H9 (cell line): ENCODE measurements at regions not wholly inside any gene's neighbourhood (a gene's known extent, or its start where the extent isn't known, plus 50 kb on each side); places are given as distances from the start of the nearest gene placed in this dataset.

Source experiments
- DNase-seq: peaks from one replicate; pipeline ENCODE4 v3.0.0-alpha.2; 2017
- H2AFZ ChIP-seq: one replicate; pipeline ENCODE4 v1.6.1; 2013; ENCODE audit warnings: mild to moderate bottlenecking, low read length, control low read depth, moderate library complexity
- H2AK5ac ChIP-seq: 2 replicates; pipeline ENCODE4 v1.6.1; 2013; ENCODE audit warnings: low read length, control low read depth, mixed read lengths; ENCODE audit not compliant: insufficient read length
- H2BK120ac ChIP-seq: one replicate; pipeline ENCODE4 v1.6.1; 2013; ENCODE audit warnings: low read depth, mild to moderate bottlenecking, low read length, control low read depth, inconsistent platforms; ENCODE audit not compliant: poor library complexity, severe bottlenecking
- H2BK12ac ChIP-seq: 2 replicates; pipeline ENCODE4 v1.6.1; 2013; ENCODE audit warnings: low read length, control low read depth, mixed read lengths, low read depth; ENCODE audit not compliant: insufficient read length
- H2BK15ac ChIP-seq: 2 replicates; pipeline ENCODE4 v1.6.1; 2013; ENCODE audit warnings: low read depth, low read length, control low read depth
- H2BK20ac ChIP-seq: one replicate; pipeline ENCODE4 v1.6.1; 2013; ENCODE audit warnings: low read depth, mild to moderate bottlenecking, low read length, control low read depth, inconsistent platforms; ENCODE audit not compliant: poor library complexity, severe bottlenecking
- H2BK5ac ChIP-seq: 2 replicates; pipeline ENCODE4 v1.6.1; 2013; ENCODE audit warnings: low read length, control low read depth, mixed read lengths; ENCODE audit not compliant: insufficient read length
- H3K14ac ChIP-seq: 2 replicates; pipeline ENCODE4 v1.6.1; 2013; ENCODE audit warnings: low read length, control low read depth; ENCODE audit not compliant: insufficient read depth
- H3K18ac ChIP-seq: 2 replicates; pipeline ENCODE4 v1.6.1; 2013; ENCODE audit warnings: low read depth, mild to moderate bottlenecking, mixed read lengths, low read length, control low read depth; ENCODE audit not compliant: insufficient read length
- H3K23ac ChIP-seq: 2 replicates; pipeline ENCODE4 v1.6.1; 2013; ENCODE audit warnings: low read length, control low read depth, mixed read lengths, low read depth; ENCODE audit not compliant: insufficient read length
- H3K23me2 ChIP-seq: 2 replicates; pipeline ENCODE4 v1.6.1; 2013; ENCODE audit warnings: low read depth, mild to moderate bottlenecking, mixed read lengths, low read length, control low read depth; ENCODE audit not compliant: insufficient read length, poor library complexity, severe bottlenecking
- H3K27ac ChIP-seq: 2 replicates; pipeline ENCODE4 v1.5.1; 2013; ENCODE audit warnings: low read length, control low read depth, mixed read lengths, low read depth; ENCODE audit not compliant: insufficient read length
- H3K27me3 ChIP-seq: 2 replicates; pipeline ENCODE4 v1.6.1; 2013; ENCODE audit warnings: low read length, control low read depth, inconsistent platforms; ENCODE audit not compliant: insufficient read depth
- H3K4ac ChIP-seq: 2 replicates; pipeline ENCODE4 v1.6.1; 2013; ENCODE audit warnings: low read depth, mild to moderate bottlenecking, control low read depth, inconsistent platforms, low read length, moderate library complexity
- H3K4me1 ChIP-seq: 2 replicates; pipeline ENCODE4 v1.6.1; 2013; ENCODE audit warnings: low read length, control low read depth, inconsistent platforms; ENCODE audit not compliant: insufficient read depth
- H3K4me2 ChIP-seq: 2 replicates; pipeline ENCODE4 v1.6.1; 2013; ENCODE audit warnings: low read length, control low read depth, mixed read lengths; ENCODE audit not compliant: insufficient read length, insufficient read depth
- H3K56ac ChIP-seq: 2 replicates; pipeline ENCODE4 v1.6.1; 2013; ENCODE audit warnings: low read depth, mild to moderate bottlenecking, mixed read lengths, low read length, control low read depth; ENCODE audit not compliant: insufficient read length
- H3K79me1 ChIP-seq: 2 replicates; pipeline ENCODE4 v1.6.1; 2013; ENCODE audit warnings: low read depth, mild to moderate bottlenecking, moderate library complexity, low read length, control low read depth, inconsistent platforms; ENCODE audit not compliant: insufficient read depth, poor library complexity, severe bottlenecking
- H3K79me2 ChIP-seq: 2 replicates; pipeline ENCODE4 v1.6.1; 2013; ENCODE audit warnings: low read length, control low read depth, inconsistent platforms; ENCODE audit not compliant: insufficient read depth
- H3K9ac ChIP-seq: 2 replicates; pipeline ENCODE4 v1.6.1; 2013; ENCODE audit warnings: low read length, control low read depth, mixed read lengths; ENCODE audit not compliant: insufficient read length; ENCODE audit errors: extremely low read depth
- H3K9me3 ChIP-seq: one replicate; pipeline ENCODE4 v1.6.1; 2013; ENCODE audit warnings: low read depth, low read length, inconsistent platforms; ENCODE audit not compliant: control insufficient read depth
- H3T11ph ChIP-seq: one replicate; pipeline ENCODE4 v1.6.1; 2013; ENCODE audit warnings: mild to moderate bottlenecking, low read length, control low read depth, inconsistent platforms
- H4K20me1 ChIP-seq: one replicate; pipeline ENCODE4 v1.6.1; 2013; ENCODE audit not compliant: control insufficient read depth, insufficient read length, insufficient read depth
- H4K5ac ChIP-seq: 2 replicates; pipeline ENCODE4 v1.6.1; 2013; ENCODE audit warnings: low read depth, mild to moderate bottlenecking, mixed read lengths, low read length, control low read depth; ENCODE audit not compliant: insufficient read length
- H4K8ac ChIP-seq: replicated peaks from 2 replicates; pipeline ENCODE4 v1.6.1; 2013; ENCODE audit warnings: low read length, control low read depth, mixed read lengths, low read depth; ENCODE audit not compliant: insufficient read length
- H4K91ac ChIP-seq: 2 replicates; pipeline ENCODE4 v1.6.1; 2013; ENCODE audit warnings: low read depth, mild to moderate bottlenecking, moderate library complexity, mixed read lengths, low read length, control low read depth; ENCODE audit not compliant: insufficient read length
- H3K27ac Mint-ChIP-seq, 3 experiments: 2 replicates in 2 of 3; 3 replicates in 1 of 3; pipeline ENCODE4 v1.8.0; 2020 to 2021; ENCODE audit warnings: mixed read lengths in 3 of 3, mild to moderate bottlenecking in 1 of 3, moderate library complexity in 1 of 3
- H3K27me3 Mint-ChIP-seq: 2 replicates; pipeline ENCODE4 v1.8.0; 2021; ENCODE audit warnings: low read depth, mild to moderate bottlenecking, moderate library complexity, mixed read lengths
- H3K36me3 Mint-ChIP-seq, 3 experiments: 2 replicates in 2 of 3; 3 replicates in 1 of 3; pipeline ENCODE4 v1.8.0; 2020 to 2021; ENCODE audit warnings: low read depth in 3 of 3, mixed read lengths in 3 of 3; ENCODE audit not compliant: insufficient read depth in 1 of 3
- H3K4me1 Mint-ChIP-seq, 2 experiments: 2 replicates each; pipeline ENCODE4 v1.8.0; 2020; ENCODE audit warnings: mixed read lengths in 2 of 2
- H3K4me3 Mint-ChIP-seq, 2 experiments: 2 replicates in 1 of 2; 3 replicates in 1 of 2; pipeline ENCODE4 v1.8.0; 2020 to 2021; ENCODE audit warnings: mild to moderate bottlenecking in 2 of 2, mixed read lengths in 2 of 2, moderate library complexity in 1 of 2
- H3K9me3 Mint-ChIP-seq, 2 experiments: 2 replicates in 1 of 2; 3 replicates in 1 of 2; pipeline ENCODE4 v1.8.0; 2020; ENCODE audit warnings: mild to moderate bottlenecking in 2 of 2, mixed read lengths in 2 of 2, moderate library complexity in 1 of 2
- WGBS: extraction: QIAGEN DNeasy Blood & Tissue Kit; methylation state at CpG from one replicate; pipeline ENCODE4 v1.1.7; 2013; ENCODE audit warnings: missing lambda C conversion rate, low lambda C conversion rate, mixed read lengths; ENCODE audit not compliant: insufficient read length; ENCODE audit errors: extremely low coverage; 5-methylcytosine and 5-hydroxymethylcytosine counted together
- TF ChIP-seq, protein P1 (sequence below): fragments of 200-600 bp; sonication (generic); conservative IDR thresholded peaks from 3 replicates; pipeline ENCODE4 v1.8.0; 2021; ENCODE audit warnings: antibody characterized with exemption, mild to moderate bottlenecking

DNA sequence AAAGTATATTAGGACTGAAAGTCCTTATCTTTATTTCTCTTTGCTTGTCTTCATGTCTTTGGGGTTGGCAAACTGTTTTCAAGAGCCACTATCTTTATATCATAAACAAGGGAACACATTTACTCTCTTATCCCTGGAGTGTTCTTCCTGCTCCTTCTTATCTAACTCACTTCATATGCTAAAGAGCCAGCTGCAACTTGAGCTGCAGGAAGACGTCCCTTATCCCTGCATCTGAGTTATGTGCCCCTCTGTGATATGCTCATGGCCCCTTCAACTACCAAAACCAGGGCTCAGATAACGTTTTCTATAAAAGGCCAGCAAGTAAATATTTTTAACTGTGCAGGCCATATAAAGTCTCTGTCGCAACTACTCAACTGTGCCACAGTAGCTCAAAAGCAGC, 137.0 kb upstream of the CRBN start:
- TF ChIP-seq, protein P1, sequence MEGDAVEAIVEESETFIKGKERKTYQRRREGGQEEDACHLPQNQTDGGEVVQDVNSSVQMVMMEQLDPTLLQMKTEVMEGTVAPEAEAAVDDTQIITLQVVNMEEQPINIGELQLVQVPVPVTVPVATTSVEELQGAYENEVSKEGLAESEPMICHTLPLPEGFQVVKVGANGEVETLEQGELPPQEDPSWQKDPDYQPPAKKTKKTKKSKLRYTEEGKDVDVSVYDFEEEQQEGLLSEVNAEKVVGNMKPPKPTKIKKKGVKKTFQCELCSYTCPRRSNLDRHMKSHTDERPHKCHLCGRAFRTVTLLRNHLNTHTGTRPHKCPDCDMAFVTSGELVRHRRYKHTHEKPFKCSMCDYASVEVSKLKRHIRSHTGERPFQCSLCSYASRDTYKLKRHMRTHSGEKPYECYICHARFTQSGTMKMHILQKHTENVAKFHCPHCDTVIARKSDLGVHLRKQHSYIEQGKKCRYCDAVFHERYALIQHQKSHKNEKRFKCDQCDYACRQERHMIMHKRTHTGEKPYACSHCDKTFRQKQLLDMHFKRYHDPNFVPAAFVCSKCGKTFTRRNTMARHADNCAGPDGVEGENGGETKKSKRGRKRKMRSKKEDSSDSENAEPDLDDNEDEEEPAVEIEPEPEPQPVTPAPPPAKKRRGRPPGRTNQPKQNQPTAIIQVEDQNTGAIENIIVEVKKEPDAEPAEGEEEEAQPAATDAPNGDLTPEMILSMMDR = no peak
- Histone ChIP-seq H3K79me1 (no peaks in the 10 kb centered on the region), H3T11ph (no peak overlapping the region), H3K56ac (no peak overlapping the region), H4K5ac (no peak overlapping the region), H3K9ac (no peak overlapping the region), H2AFZ (no peak overlapping the region), H2BK15ac (no peak overlapping the region), H3K23ac (no peak overlapping the region), H2BK120ac (no peak overlapping the region), H3K14ac (no peak overlapping the region), H3K27ac (no peak overlapping the region), H3K23me2 (no peaks in the 10 kb centered on the region), H2AK5ac (no peak overlapping the region), H4K20me1 (no peaks in the 10 kb centered on the region), H3K18ac (no peak overlapping the region), H3K79me2 (no peaks in the 10 kb centered on the region), H4K8ac (no peak overlapping the region), H3K4ac (no peak overlapping the region), H2BK5ac (no peak overlapping the region), H3K4me1 (peaks cover 2% of the 10 kb centered on the region; the same call in 1 of the 2 replicates), H2BK20ac (no peak overlapping the region), H2BK12ac (no peak overlapping the region), H3K9me3 (no peaks in the 10 kb centered on the region), H3K4me2 (no peak overlapping the region), H3K27me3 (no peaks in the 10 kb centered on the region), H4K91ac (no peak overlapping the region)
- no CpG with 5 or more reads among the region's 3 CpGs for WGBS
- Mint-ChIP-seq H3K27me3 (no peaks in the 10 kb centered on the region), H3K36me3 (peaks cover 2 to 12% (median 5%) of the 10 kb centered on the region in 3 experiments; a peak in 6 of 7 replicates), H3K9me3 (peaks cover 5 to 16% of the 10 kb centered on the region in 2 experiments; a peak in 4 of 5 replicates), H3K27ac (no peak overlapping the region), H3K4me3 (no peak overlapping the region), H3K4me1 (peaks cover 12 to 13% of the 10 kb centered on the region in 2 experiments)
- no peak for DNase-seq
